Transverse colon (tissue), 4 donors: ENCODE measurements at regions not wholly inside any gene's neighbourhood (a gene's known extent, or its start where the extent isn't known, plus 50 kb on each side); places are given as distances from the start of the nearest gene placed in this dataset.

ENCODE experiments used
- DNase-seq: peaks from one replicate; pipeline ENCODE4 v3.0.0-alpha.2; 2019
- H3K27ac ChIP-seq, 4 donors: fragments of 200-600 bp; sonication (generic); 2 replicates each; pipeline ENCODE4 v1.5.1; 2016 to 2018; ENCODE audit warnings: inconsistent platforms in 4 of 4
- H3K27me3 ChIP-seq: fragments of 200-600 bp; sonication (generic); 2 replicates; pipeline ENCODE4 v1.5.1; 2017; ENCODE audit warnings: inconsistent platforms
- H3K36me3 ChIP-seq, 4 donors: fragments of 200-600 bp; sonication (generic); 2 replicates each; pipeline ENCODE4 v1.5.1; 2017 to 2019; ENCODE audit warnings: inconsistent platforms in 4 of 4
- H3K4me1 ChIP-seq, 4 donors: fragments of 200-600 bp; sonication (generic); 2 replicates each; pipeline ENCODE4 v1.5.1; 2017 to 2020; ENCODE audit warnings: inconsistent platforms in 4 of 4
- H3K4me3 ChIP-seq, 4 donors: fragments of 200-600 bp; sonication (generic); 1 replicate in 1 of 4; 2 replicates in 3 of 4; pipeline versions ENCODE4 v1.5.1 to v1.6.1; 2017 to 2019; ENCODE audit warnings: inconsistent platforms in 4 of 4
- H3K9me3 ChIP-seq, 2 donors: fragments of 200-600 bp; sonication (generic); 2 replicates each; pipeline ENCODE4 v1.5.1; 2017 to 2019; ENCODE audit warnings: inconsistent platforms in 2 of 2
- CTCF ChIP-seq, 5 experiments: fragments of 200-600 bp in 3 of 5; fragments of 450-650 bp in 2 of 5; sonication (generic) in 3 of 5; IDR thresholded peaks; 1 replicate in 2 of 5; 2 replicates in 3 of 5; pipeline ENCODE4 v1.5.1; 2016 to 2017; ENCODE audit warnings: antibody characterized with exemption in 5 of 5, inconsistent platforms in 3 of 5, mild to moderate bottlenecking in 2 of 5, moderate library complexity in 1 of 5
- EP300 ChIP-seq: sonication (generic); formaldehyde crosslinking; IDR thresholded peaks from one replicate; pipeline ENCODE4 v1.6.1; 2017; ENCODE audit warnings: antibody characterized with exemption, low read depth
- POLR2A ChIP-seq: fragments of 450-650 bp; IDR thresholded peaks from one replicate; pipeline ENCODE4 v1.6.1; 2016; ENCODE audit warnings: antibody characterized with exemption, mild to moderate bottlenecking, moderate library complexity
- POLR2AphosphoS5 ChIP-seq, 3 donors: sonication (generic); formaldehyde crosslinking; IDR thresholded peaks; one replicate each; pipeline ENCODE4 v1.6.1; 2016; ENCODE audit warnings: antibody characterized with exemption in 3 of 3
- WGBS, 2 donors: methylation state at CpG; one replicate each; pipeline ENCODE4 v1.1.5; 2018; ENCODE audit warnings: low coverage in 1 of 2; 5-methylcytosine and 5-hydroxymethylcytosine counted together
- in situ Hi-C, 4 donors: fragments of 200-750 bp; cut with MboI; loops; one replicate each; pipeline versions ENCODE4 v1.15.0 to v1.15.1; 2017; ENCODE audit warnings: low sequenced_read_pairs in 3 of 4, low pct_ligation_motif_present in 1 of 4, low pct_unique_long_range_greater_than_20kb in 1 of 4
- intact Hi-C: fragments of 100-400 bp; cut with DNase I; formaldehyde crosslinking; loops from one replicate; pipeline ENCODE4 v1.15.1; 2023; ENCODE audit warnings: low total_unique reads

DNA sequence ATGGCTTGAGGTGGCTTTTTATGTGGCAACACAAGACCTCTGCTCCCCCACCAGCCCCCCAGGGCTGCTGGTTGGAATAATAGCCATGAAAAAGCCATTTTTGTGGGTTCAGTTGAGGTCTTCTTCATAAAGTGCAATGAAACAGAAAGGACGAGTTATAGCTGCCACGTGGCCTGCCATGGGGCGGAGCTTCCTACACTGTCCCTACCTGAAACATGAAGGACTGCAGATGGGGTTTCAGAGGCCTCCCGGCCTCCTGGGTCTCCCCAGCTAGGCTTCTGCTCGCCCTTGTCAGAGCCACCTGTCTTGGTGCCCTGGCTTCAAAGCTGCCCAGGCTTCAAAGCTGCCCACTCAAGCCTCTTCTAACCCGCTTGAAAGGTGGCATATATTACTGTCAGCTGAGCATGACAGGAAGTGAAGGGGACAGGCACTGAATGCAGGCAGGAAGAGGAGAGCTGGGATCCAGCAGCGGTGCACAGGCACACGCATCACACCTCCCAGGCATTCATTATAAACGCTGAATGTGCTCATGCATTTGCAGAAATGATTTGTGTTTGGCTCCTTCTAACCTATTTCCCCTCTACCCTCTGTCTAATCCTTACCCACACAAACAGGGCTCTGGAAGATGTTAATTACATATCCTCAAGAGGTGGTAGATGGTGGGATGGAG, 245.9 kb upstream of the PODXL start:
- Histone ChIP-seq H3K36me3 (no peaks in the 10 kb centered on the region), H3K27me3 (no peaks in the 10 kb centered on the region), H3K4me1 (no peaks in the 10 kb centered on the region), H3K9me3 (no peaks in the 10 kb centered on the region), H3K27ac (no peak overlapping the region), H3K4me3 (no peak overlapping the region)
- TF ChIP-seq POLR2AphosphoS5 (IDR thresholded peaks at IDR 0.05) (no peak), POLR2A (no peak), EP300 (no peak), CTCF (IDR thresholded peaks at IDR 0.05) (no peak)
- in situ Hi-C loops: no loop called here
- WGBS, 2 donors: 30 to 70% methylated on average over 2 to 9 of the region's 9 CpGs
- intact Hi-C loops: no loop called here
- DNase-seq: no peak

GRCh38 chr7:131800531-131800930, 244.1 kb upstream of the PODXL start:
- H3K27ac ChIP-seq: no peak overlapping the region
- intact Hi-C loops (no loop called here), in situ Hi-C loops (no loop called here)
- no peaks in the 10 kb centered on the region for H3K9me3 ChIP-seq
- no peaks in the 10 kb centered on the region for H3K4me1 ChIP-seq
- TF ChIP-seq POLR2A (no peak), CTCF (IDR thresholded peaks at IDR 0.05) (no peak), EP300 (no peak), POLR2AphosphoS5 (IDR thresholded peaks at IDR 0.05) (no peak)
- no peaks in the 10 kb centered on the region for H3K27me3 ChIP-seq
- WGBS, 2 donors: 43% methylated on average over 1 of the region's 1 CpG; no CpG with 5 or more reads in 1 of the 2 donors
- DNase-seq: no peak
- no peaks in the 10 kb centered on the region for H3K36me3 ChIP-seq
- no peak overlapping the region for H3K4me3 ChIP-seq

DNA sequence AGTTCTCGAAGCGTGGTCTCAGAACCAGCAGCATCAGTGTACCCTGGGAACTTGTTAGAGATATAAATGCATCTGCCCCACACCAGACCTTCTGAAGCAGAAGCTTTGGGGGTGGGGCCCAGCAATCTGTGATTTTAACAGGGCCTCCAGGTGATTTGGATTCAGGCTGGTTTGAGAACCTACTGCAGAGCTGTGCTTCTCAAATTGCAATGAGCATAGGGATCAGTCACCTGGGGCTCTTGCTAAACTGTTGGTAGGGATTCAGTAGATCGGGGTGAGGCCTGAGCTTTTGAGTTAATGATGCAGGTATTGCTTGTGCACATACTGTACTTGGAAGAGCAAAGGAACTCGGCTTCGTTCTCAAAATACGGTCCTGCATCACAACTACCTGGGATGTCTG, 243.6 kb upstream of the PODXL start:
- 77% methylated on average over 6 of the region's 6 CpGs; no CpG with 5 or more reads in 1 of the 2 donors for WGBS, 2 donors
- no peak for DNase-seq
- intact Hi-C loops: no loop called here
- H3K4me1 ChIP-seq: no peaks in the 10 kb centered on the region
- H3K27ac ChIP-seq: no peak overlapping the region
- no peaks in the 10 kb centered on the region for H3K27me3 ChIP-seq
- in situ Hi-C loops: no loop called here
- no peak overlapping the region for H3K4me3 ChIP-seq
- no peaks in the 10 kb centered on the region for H3K36me3 ChIP-seq
- no peak for TF ChIP-seq POLR2A
- TF ChIP-seq EP300: no peak
- no peak for TF ChIP-seq CTCF (IDR thresholded peaks at IDR 0.05)
- no peak for TF ChIP-seq POLR2AphosphoS5 (IDR thresholded peaks at IDR 0.05)
- H3K9me3 ChIP-seq: no peaks in the 10 kb centered on the region

- H3K36me3 ChIP-seq: no peaks in the 10 kb centered on the region
- in situ Hi-C loops (no loop called here), intact Hi-C loops (no loop called here)
- no peaks in the 10 kb centered on the region for H3K9me3 ChIP-seq
- no peak for DNase-seq
- no peaks in the 10 kb centered on the region for H3K4me1 ChIP-seq
- H3K27ac ChIP-seq: no peak overlapping the region
- WGBS, 2 donors: 68% methylated on average over 4 of the region's 4 CpGs; no CpG with 5 or more reads in 1 of the 2 donors
- H3K27me3 ChIP-seq: no peaks in the 10 kb centered on the region
- H3K4me3 ChIP-seq: no peak overlapping the region
- TF ChIP-seq POLR2AphosphoS5 (IDR thresholded peaks at IDR 0.05) (no peak), CTCF (IDR thresholded peaks at IDR 0.05) (no peak), POLR2A (no peak), EP300 (no peak)
Measured at GRCh38 chr7:131797841-131798240, 241.4 kb upstream of the PODXL start.
